Progenitor cell of endocrine pancreas (in vitro differentiated cells): ENCODE measurements at regions not wholly inside any gene's neighbourhood (a gene's known extent, or its start where the extent isn't known, plus 50 kb on each side); places are given as distances from the start of the nearest gene placed in this dataset.

ENCODE experiments used
- DNase-seq: peaks from one replicate; pipeline ENCODE4 v3.0.0; 2021; ENCODE audit warnings: low spot score; ENCODE audit not compliant: unreplicated experiment
- H3K27ac Mint-ChIP-seq: 2 replicates; pipeline ENCODE4 v1.8.0; 2021; ENCODE audit warnings: mild to moderate bottlenecking, moderate library complexity, mixed read lengths
- H3K27me3 Mint-ChIP-seq: 2 replicates; pipeline ENCODE4 v1.8.0; 2021; ENCODE audit warnings: mixed read lengths
- H3K36me3 Mint-ChIP-seq: 2 replicates; pipeline ENCODE4 v1.8.0; 2022; ENCODE audit warnings: mixed read lengths; ENCODE audit not compliant: insufficient read depth
- H3K4me1 Mint-ChIP-seq: 2 replicates; pipeline ENCODE4 v1.8.0; 2021; ENCODE audit warnings: low read depth, mixed read lengths
- H3K4me3 Mint-ChIP-seq: 2 replicates; pipeline ENCODE4 v1.8.0; 2021; ENCODE audit warnings: low read depth, mild to moderate bottlenecking, moderate library complexity, mixed read lengths
- H3K9me3 Mint-ChIP-seq: 2 replicates; pipeline ENCODE4 v1.8.0; 2021; ENCODE audit warnings: low read depth, mixed read lengths
- CTCF ChIP-seq: fragments of 200-600 bp; sonication (generic); IDR thresholded peaks from one replicate; pipeline ENCODE4 v1.5.0; 2021; ENCODE audit warnings: antibody characterized with exemption, mild to moderate bottlenecking; ENCODE audit not compliant: unreplicated experiment

- Mint-ChIP-seq H3K27ac (no peak overlapping the region), H3K36me3 (no peaks in the 10 kb centered on the region), H3K4me3 (no peak overlapping the region), H3K9me3 (no peaks in the 10 kb centered on the region), H3K27me3 (no peaks in the 10 kb centered on the region), H3K4me1 (no peaks in the 10 kb centered on the region)
- no peak for TF ChIP-seq CTCF
- DNase-seq, result no peak
These were observed 400.1 kb downstream of the TMEM135 start for GRCh38 chr11:87437844-87438223.

GRCh38 chr11:87437133-87437843 lies 399.6 kb downstream of the TMEM135 start:
- H3K4me3 Mint-ChIP-seq, result no peak overlapping the region

DNA sequence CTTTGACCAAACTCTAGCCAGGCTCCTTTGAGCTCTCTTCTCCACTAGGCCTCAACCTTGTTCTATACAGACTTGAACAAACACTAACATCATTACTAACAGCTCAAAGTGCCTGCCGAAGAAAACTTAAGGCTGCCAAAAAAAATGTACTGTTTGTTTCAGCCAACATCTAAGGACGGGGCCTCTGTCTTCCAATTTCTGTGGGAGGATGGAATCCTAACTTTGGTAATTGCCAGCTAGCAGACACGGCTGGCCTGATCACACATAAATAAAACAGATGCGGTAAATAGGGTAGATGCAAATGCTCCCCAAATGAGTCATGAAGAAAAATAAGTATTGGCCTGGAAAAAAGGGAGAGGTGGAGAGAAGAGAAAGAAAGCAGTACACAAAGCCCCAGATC lies 394.3 kb downstream of the TMEM135 start:
- no peaks in the 10 kb centered on the region for H3K36me3 Mint-ChIP-seq
- H3K27ac Mint-ChIP-seq, result no peak overlapping the region
- H3K27me3 Mint-ChIP-seq, result no peaks in the 10 kb centered on the region
- H3K4me3 Mint-ChIP-seq, result no peak overlapping the region
- no peaks in the 10 kb centered on the region for H3K9me3 Mint-ChIP-seq
- no peak for TF ChIP-seq CTCF
- H3K4me1 Mint-ChIP-seq, result peaks cover 5% of the 10 kb centered on the region
- DNase-seq, result no peak

More at GRCh38 chr11:87437133-87437843, 399.6 kb downstream of the TMEM135 start:
- no peaks in the 10 kb centered on the region for H3K4me1 Mint-ChIP-seq
- H3K27ac Mint-ChIP-seq, result no peak overlapping the region
- no peaks in the 10 kb centered on the region for H3K9me3 Mint-ChIP-seq
- no peaks in the 10 kb centered on the region for H3K36me3 Mint-ChIP-seq
- TF ChIP-seq CTCF, result no peak
- DNase-seq, result no peak
- no peaks in the 10 kb centered on the region for H3K27me3 Mint-ChIP-seq

GRCh38 chr11:87431392-87431791 lies 393.7 kb downstream of the TMEM135 start:
- H3K27me3 Mint-ChIP-seq, result no peaks in the 10 kb centered on the region

GRCh38 chr11:87430821-87431220 lies 393.1 kb downstream of the TMEM135 start:
- no peak for TF ChIP-seq CTCF
- DNase-seq, result no peak
- no peaks in the 10 kb centered on the region for H3K36me3 Mint-ChIP-seq
- no peaks in the 10 kb centered on the region for H3K27me3 Mint-ChIP-seq
- no peak overlapping the region for H3K27ac Mint-ChIP-seq
- no peaks in the 10 kb centered on the region for H3K9me3 Mint-ChIP-seq
- H3K4me3 Mint-ChIP-seq, result no peak overlapping the region
- peaks cover 5% of the 10 kb centered on the region for H3K4me1 Mint-ChIP-seq

More at GRCh38 chr11:87431392-87431791, 393.7 kb downstream of the TMEM135 start:
- Mint-ChIP-seq H3K4me1 (peaks cover 5% of the 10 kb centered on the region), H3K4me3 (no peak overlapping the region), H3K27ac (no peak overlapping the region), H3K9me3 (no peaks in the 10 kb centered on the region), H3K36me3 (no peaks in the 10 kb centered on the region)
- no peak for TF ChIP-seq CTCF
- no peak for DNase-seq
